ENCODE measurements at regions not wholly inside any gene's neighbourhood (a gene's known extent, or its start where the extent isn't known, plus 50 kb on each side); places are given as distances from the start of the nearest gene placed in this dataset.

GRCh38 chr2:45279356-45279755, 270.1 kb upstream of the SIX2 start:
- Histone ChIP-seq H3K36me3 (no peaks in the 10 kb centered on the region), H3K27ac (no peak overlapping the region), H3K27me3 (no peaks in the 10 kb centered on the region), H3K9me3 (no peaks in the 10 kb centered on the region), H3K4me3 (no peak overlapping the region), H3K4me1 (peaks cover 0 to 4% (median 0%) of the 10 kb centered on the region in 4 donors)
- DNase-seq (ENCODE audit: low spot score in 2 of 2) = no peak
- TF ChIP-seq EP300 (IDR thresholded peaks at IDR 0.05) (no peak), POLR2A (IDR thresholded peaks at IDR 0.05) (no peak), CTCF (IDR thresholded peaks at IDR 0.05) (no peak)
- WGBS, 2 donors = 91 to 96% methylated on average over 2 of the region's 2 CpGs

GRCh38 chr2:45278365-45279078, 269.3 kb upstream of the SIX2 start:
- DNase-seq (ENCODE audit: low spot score in 2 of 2) = no peak
- no peaks in the 10 kb centered on the region for H3K36me3 ChIP-seq
- H3K4me1 ChIP-seq = peaks cover 0 to 10% (median 0%) of the 10 kb centered on the region in 4 donors
- H3K27me3 ChIP-seq = no peaks in the 10 kb centered on the region
- no peak overlapping the region for H3K4me3 ChIP-seq
- H3K9me3 ChIP-seq = no peaks in the 10 kb centered on the region
- no peak overlapping the region for H3K27ac ChIP-seq
- TF ChIP-seq EP300 (IDR thresholded peaks at IDR 0.05) (no peak), CTCF (IDR thresholded peaks at IDR 0.05) (no peak), POLR2A (IDR thresholded peaks at IDR 0.05) (no peak)
- 79 to 92% methylated on average over 9 of the region's 9 CpGs for WGBS, 2 donors

- Histone ChIP-seq H3K4me1 (peaks cover 0 to 14% (median 0%) of the 10 kb centered on the region in 4 donors), H3K27ac (no peak overlapping the region), H3K9me3 (no peaks in the 10 kb centered on the region), H3K4me3 (no peak overlapping the region), H3K36me3 (no peaks in the 10 kb centered on the region), H3K27me3 (no peaks in the 10 kb centered on the region)
- WGBS, 2 donors = 71 to 83% methylated on average over 4 of the region's 4 CpGs
- no peak for DNase-seq (ENCODE audit: low spot score in 2 of 2)
- no peak for TF ChIP-seq EP300 (IDR thresholded peaks at IDR 0.05)
- TF ChIP-seq CTCF (IDR thresholded peaks at IDR 0.05) = no peak
- TF ChIP-seq POLR2A (IDR thresholded peaks at IDR 0.05) = no peak
Observed at GRCh38 chr2:45276914-45277313, 267.7 kb upstream of the SIX2 start.

- Histone ChIP-seq H3K9me3 (no peaks in the 10 kb centered on the region), H3K27me3 (no peaks in the 10 kb centered on the region), H3K4me1 (peaks cover 0 to 14% (median 0%) of the 10 kb centered on the region in 4 donors), H3K36me3 (no peaks in the 10 kb centered on the region), H3K27ac (no peak overlapping the region), H3K4me3 (no peak overlapping the region)
- WGBS, 2 donors = 96 to 97% methylated on average over 1 of the region's 1 CpG
- DNase-seq (ENCODE audit: low spot score in 2 of 2) = no peak
- TF ChIP-seq POLR2A (IDR thresholded peaks at IDR 0.05) (no peak), CTCF (IDR thresholded peaks at IDR 0.05) (no peak), EP300 (IDR thresholded peaks at IDR 0.05) (no peak)
Observed at GRCh38 chr2:45275806-45276205, 266.6 kb upstream of the SIX2 start.

- Histone ChIP-seq H3K4me3 (no peak overlapping the region), H3K4me1 (peaks cover 0 to 14% (median 0%) of the 10 kb centered on the region in 4 donors), H3K27ac (no peak overlapping the region), H3K36me3 (no peaks in the 10 kb centered on the region), H3K27me3 (no peaks in the 10 kb centered on the region), H3K9me3 (no peaks in the 10 kb centered on the region)
- no peak for TF ChIP-seq POLR2A (IDR thresholded peaks at IDR 0.05)
- no peak for TF ChIP-seq CTCF (IDR thresholded peaks at IDR 0.05)
- TF ChIP-seq EP300 (IDR thresholded peaks at IDR 0.05) = no peak
- no peak for DNase-seq (ENCODE audit: low spot score in 2 of 2)
- WGBS, 2 donors = 83 to 89% methylated on average over 4 of the region's 4 CpGs
Observed at GRCh38 chr2:45275242-45275805, 266.1 kb upstream of the SIX2 start.

Data from tibial nerve (tissue), 4 donors.